ENCODE measurements at regions not wholly inside any gene's neighbourhood (a gene's known extent, or its start where the extent isn't known, plus 50 kb on each side); places are given as distances from the start of the nearest gene placed in this dataset.

DNA sequence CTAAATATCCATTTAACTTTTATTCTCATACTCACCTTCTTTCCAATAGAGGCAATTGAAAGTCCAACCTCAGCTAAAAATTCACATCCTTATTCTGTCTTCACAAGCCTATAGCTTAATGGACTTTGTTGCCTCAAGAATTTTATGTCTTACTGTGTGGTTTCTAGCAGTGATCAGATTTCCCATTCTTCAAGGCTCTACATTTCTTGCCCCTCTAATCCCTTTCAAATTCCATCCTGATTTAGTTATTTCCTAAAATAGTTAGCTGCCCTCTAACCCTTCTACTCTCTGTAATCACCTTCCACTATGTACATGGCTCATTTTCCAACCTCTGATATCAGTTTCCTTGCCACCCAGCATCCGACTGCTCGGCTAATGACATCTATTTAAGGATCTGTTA lies 204.1 kb upstream of the CENPE start:
- Histone ChIP-seq H3K4me1 (ENCODE audit: insufficient read depth, low read length) (no peaks in the 10 kb centered on the region), H3K36me3 (replicated peaks in 1 of 2; ENCODE audit: control insufficient read depth in 1 of 2, insufficient read depth in 2 of 2, low read length in 2 of 2) (no peaks in the 10 kb centered on the region), H3K27ac (ENCODE audit: extremely low read length, insufficient read depth, low read length) (no peak overlapping the region), H3K9ac (ENCODE audit: insufficient read depth, low read depth, low read length) (no peak overlapping the region), H3K4me2 (ENCODE audit: low read depth, low read length) (no peak overlapping the region), H2AFZ (ENCODE audit: low read length) (no peak overlapping the region), H4K20me1 (ENCODE audit: insufficient read depth, low read length) (no peaks in the 10 kb centered on the region), H3K79me2 (ENCODE audit: insufficient read depth, low read length) (no peaks in the 10 kb centered on the region), H3K27me3 (ENCODE audit: control insufficient read depth in 1 of 2, insufficient read depth in 2 of 2, low read length in 2 of 2) (no peaks in the 10 kb centered on the region), H3K4me3 (replicated peaks in 1 of 3; ENCODE audit: insufficient read depth in 1 of 3, low read depth in 2 of 3, low read length in 3 of 3) (no peak overlapping the region), H3K9me3 (ENCODE audit: low read length) (no peaks in the 10 kb centered on the region)
- DNase-seq (ENCODE audit: low spot score) (no peak), FAIRE-seq (no peak), ATAC-seq (no peak)
- ChIA-PET CTCF (ENCODE audit: low intra/inter-chr PET ratio, low total read pairs) (no interaction called here), POLR2A (no interaction called here)
- WGBS (ENCODE audit: low lambda C conversion rate): 55% methylated on average over 2 of the region's 2 CpGs
- in situ Hi-C loops (cut with HindIII; ENCODE audit: extremely low pct_ligation_motif_present, low pct_unique_long_range_greater_than_20kb) (no loop called here), intact Hi-C loops (cut with micrococcal nuclease; ENCODE audit: unreplicated experiment) (no loop called here)
- no peak for TF ChIP-seq ZKSCAN8 (CRISPR knock-in tag; IDR thresholded peaks at IDR 0.05; ENCODE audit: borderline replicate concordance)
- TF ChIP-seq ZNF263 (CRISPR knock-in tag; IDR thresholded peaks at IDR 0.05): no peak
- TF ChIP-seq LCORL (IDR thresholded peaks at IDR 0.05): no peak
- TF ChIP-seq LCORL (CRISPR knock-in tag; IDR thresholded peaks at IDR 0.05): no peak
- no peak for TF ChIP-seq TBX2 (CRISPR knock-in tag; IDR thresholded peaks at IDR 0.05; ENCODE audit: borderline replicate concordance)
- TF ChIP-seq, protein P1, sequence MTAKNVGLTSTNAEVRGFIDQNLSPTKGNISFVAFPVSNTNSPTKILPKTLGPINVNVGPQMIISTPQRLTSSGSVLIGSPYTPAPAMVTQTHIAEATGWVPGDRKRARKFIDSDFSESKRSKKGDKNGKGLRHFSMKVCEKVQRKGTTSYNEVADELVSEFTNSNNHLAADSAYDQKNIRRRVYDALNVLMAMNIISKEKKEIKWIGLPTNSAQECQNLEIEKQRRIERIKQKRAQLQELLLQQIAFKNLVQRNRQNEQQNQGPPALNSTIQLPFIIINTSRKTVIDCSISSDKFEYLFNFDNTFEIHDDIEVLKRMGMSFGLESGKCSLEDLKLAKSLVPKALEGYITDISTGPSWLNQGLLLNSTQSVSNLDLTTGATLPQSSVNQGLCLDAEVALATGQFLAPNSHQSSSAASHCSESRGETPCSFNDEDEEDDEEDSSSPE (CRISPR knock-in tag; IDR thresholded peaks at IDR 0.05): no peak
- TF ChIP-seq MXI1 (IDR thresholded peaks at IDR 0.05; ENCODE audit: borderline replicate concordance, low read depth, low read length): no peak
- TF ChIP-seq ZNF841 (CRISPR knock-in tag; IDR thresholded peaks at IDR 0.05; ENCODE audit: borderline replicate concordance): no peak
- TF ChIP-seq MIXL1 (CRISPR knock-in tag; IDR thresholded peaks at IDR 0.05): no peak
- no peak for TF ChIP-seq MAFG (CRISPR knock-in tag; IDR thresholded peaks at IDR 0.05)
- no peak for TF ChIP-seq AGO1 (IDR thresholded peaks at IDR 0.05; ENCODE audit: low read depth, low read length, poor library complexity, severe bottlenecking)
- TF ChIP-seq ZXDC (CRISPR knock-in tag; IDR thresholded peaks at IDR 0.05): no peak
- TF ChIP-seq, protein P2, sequence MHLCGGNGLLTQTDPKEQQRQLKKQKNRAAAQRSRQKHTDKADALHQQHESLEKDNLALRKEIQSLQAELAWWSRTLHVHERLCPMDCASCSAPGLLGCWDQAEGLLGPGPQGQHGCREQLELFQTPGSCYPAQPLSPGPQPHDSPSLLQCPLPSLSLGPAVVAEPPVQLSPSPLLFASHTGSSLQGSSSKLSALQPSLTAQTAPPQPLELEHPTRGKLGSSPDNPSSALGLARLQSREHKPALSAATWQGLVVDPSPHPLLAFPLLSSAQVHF (CRISPR knock-in tag; IDR thresholded peaks at IDR 0.05): no peak
- no peak for TF ChIP-seq ZNF776 (CRISPR knock-in tag; IDR thresholded peaks at IDR 0.05)
- no peak for TF ChIP-seq SSRP1 (CRISPR knock-in tag; IDR thresholded peaks at IDR 0.05)
- TF ChIP-seq ATF2 (CRISPR knock-in tag; IDR thresholded peaks at IDR 0.05): no peak
- TF ChIP-seq RFXANK (CRISPR knock-in tag; IDR thresholded peaks at IDR 0.05): no peak
- TF ChIP-seq ARID2 (CRISPR knock-in tag; IDR thresholded peaks at IDR 0.05; ENCODE audit: borderline replicate concordance): no peak
- no TSS peak for BruUV-seq (replicated peaks)

Data from HepG2 (cell line).